WERI-Rb-1 (cell line): ENCODE measurements at regions not wholly inside any gene's neighbourhood (a gene's known extent, or its start where the extent isn't known, plus 50 kb on each side); places are given as distances from the start of the nearest gene placed in this dataset.

Source experiments
- DNase-seq: peaks from one replicate; pipeline ENCODE4 v3.0.0-alpha.2; 2020
- H3K27ac ChIP-seq: fragments of 250-450 bp; sonication (Bioruptor Pico); 2 replicates; pipeline ENCODE4 v1.5.1; 2020; ENCODE audit warnings: mild to moderate bottlenecking, moderate library complexity
- H3K27me3 ChIP-seq: fragments of 250-450 bp; sonication (Bioruptor Pico); 2 replicates; pipeline ENCODE4 v1.5.1; 2021; ENCODE audit warnings: mild to moderate bottlenecking, low read depth, moderate library complexity; ENCODE audit not compliant: insufficient read depth, severe bottlenecking
- H3K36me3 ChIP-seq: fragments of 250-450 bp; sonication (Bioruptor Pico); 2 replicates; pipeline ENCODE4 v1.5.1; 2020; ENCODE audit warnings: mild to moderate bottlenecking, moderate library complexity
- H3K4me3 ChIP-seq: 2 replicates; pipeline ENCODE4 v1.5.1; 2011; ENCODE audit warnings: low read depth, mild to moderate bottlenecking, control low read depth, low read length
- H3K9me3 ChIP-seq: fragments of 250-450 bp; sonication (Bioruptor Pico); 2 replicates; pipeline ENCODE4 v1.5.1; 2021; ENCODE audit warnings: mild to moderate bottlenecking, moderate library complexity; ENCODE audit not compliant: severe bottlenecking
- TF ChIP-seq, protein P1 (sequence below): IDR thresholded peaks from 2 replicates; pipeline ENCODE4 v1.5.1; 2011; ENCODE audit warnings: low read depth, mild to moderate bottlenecking, control low read depth, inconsistent platforms, low read length

- no peak overlapping the region for H3K27ac ChIP-seq
- DNase-seq = no peak
- no peaks in the 10 kb centered on the region for H3K27me3 ChIP-seq
- no peaks in the 10 kb centered on the region for H3K9me3 ChIP-seq
- TF ChIP-seq, protein P1, sequence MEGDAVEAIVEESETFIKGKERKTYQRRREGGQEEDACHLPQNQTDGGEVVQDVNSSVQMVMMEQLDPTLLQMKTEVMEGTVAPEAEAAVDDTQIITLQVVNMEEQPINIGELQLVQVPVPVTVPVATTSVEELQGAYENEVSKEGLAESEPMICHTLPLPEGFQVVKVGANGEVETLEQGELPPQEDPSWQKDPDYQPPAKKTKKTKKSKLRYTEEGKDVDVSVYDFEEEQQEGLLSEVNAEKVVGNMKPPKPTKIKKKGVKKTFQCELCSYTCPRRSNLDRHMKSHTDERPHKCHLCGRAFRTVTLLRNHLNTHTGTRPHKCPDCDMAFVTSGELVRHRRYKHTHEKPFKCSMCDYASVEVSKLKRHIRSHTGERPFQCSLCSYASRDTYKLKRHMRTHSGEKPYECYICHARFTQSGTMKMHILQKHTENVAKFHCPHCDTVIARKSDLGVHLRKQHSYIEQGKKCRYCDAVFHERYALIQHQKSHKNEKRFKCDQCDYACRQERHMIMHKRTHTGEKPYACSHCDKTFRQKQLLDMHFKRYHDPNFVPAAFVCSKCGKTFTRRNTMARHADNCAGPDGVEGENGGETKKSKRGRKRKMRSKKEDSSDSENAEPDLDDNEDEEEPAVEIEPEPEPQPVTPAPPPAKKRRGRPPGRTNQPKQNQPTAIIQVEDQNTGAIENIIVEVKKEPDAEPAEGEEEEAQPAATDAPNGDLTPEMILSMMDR = no peak
- no peaks in the 10 kb centered on the region for H3K36me3 ChIP-seq
- no peak overlapping the region for H3K4me3 ChIP-seq
Measured at GRCh38 chr1:193542690-193543089, 356.3 kb upstream of the B3GALT2 start.

GRCh38 chr1:193540511-193540910, 354.1 kb upstream of the B3GALT2 start:
- TF ChIP-seq, protein P1 = no peak
- no peaks in the 10 kb centered on the region for H3K9me3 ChIP-seq

DNA sequence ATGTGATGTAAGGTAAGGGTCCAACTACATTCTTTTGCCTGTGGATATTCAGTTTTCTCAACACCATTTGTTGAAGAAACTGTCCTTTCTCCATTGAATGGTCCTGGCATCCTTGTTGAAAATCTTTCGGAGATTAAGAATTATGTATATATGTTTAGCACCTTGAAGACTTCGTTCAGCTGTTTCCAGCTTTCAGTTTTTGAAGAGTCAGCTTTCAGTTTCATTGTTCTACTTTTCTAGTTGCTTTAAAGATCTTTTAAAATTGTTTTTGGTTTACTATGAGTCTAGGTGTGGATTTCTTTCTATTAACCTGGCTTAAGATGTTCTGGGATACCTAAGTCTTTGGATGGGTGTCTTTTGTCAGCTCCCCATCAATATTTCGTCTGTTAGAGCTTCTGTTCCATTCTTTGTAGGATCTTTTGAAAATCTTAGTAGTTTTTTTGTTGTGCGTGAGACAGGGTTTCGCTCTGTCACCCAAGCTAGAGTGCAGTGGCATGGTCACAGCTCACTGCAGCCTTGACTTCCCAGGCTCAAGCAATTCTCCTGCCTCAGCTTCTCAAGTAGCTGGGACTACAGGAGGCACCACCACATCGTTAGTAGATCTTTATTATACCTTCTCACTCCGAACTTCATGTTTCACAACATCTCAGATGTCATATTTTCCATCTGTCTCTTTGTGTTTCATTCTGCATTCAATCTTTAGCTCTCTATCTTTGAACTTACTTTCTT, 353.5 kb upstream of the B3GALT2 start:
- no peak overlapping the region for H3K27ac ChIP-seq
- TF ChIP-seq, protein P1 = no peak
- no peak for DNase-seq
- H3K27me3 ChIP-seq = no peaks in the 10 kb centered on the region
- H3K9me3 ChIP-seq = no peaks in the 10 kb centered on the region
- no peaks in the 10 kb centered on the region for H3K36me3 ChIP-seq
- no peak overlapping the region for H3K4me3 ChIP-seq

More at GRCh38 chr1:193540511-193540910, 354.1 kb upstream of the B3GALT2 start:
- Histone ChIP-seq H3K36me3 (no peaks in the 10 kb centered on the region), H3K27me3 (no peaks in the 10 kb centered on the region), H3K4me3 (no peak overlapping the region), H3K27ac (no peak overlapping the region)
- DNase-seq = no peak

DNA sequence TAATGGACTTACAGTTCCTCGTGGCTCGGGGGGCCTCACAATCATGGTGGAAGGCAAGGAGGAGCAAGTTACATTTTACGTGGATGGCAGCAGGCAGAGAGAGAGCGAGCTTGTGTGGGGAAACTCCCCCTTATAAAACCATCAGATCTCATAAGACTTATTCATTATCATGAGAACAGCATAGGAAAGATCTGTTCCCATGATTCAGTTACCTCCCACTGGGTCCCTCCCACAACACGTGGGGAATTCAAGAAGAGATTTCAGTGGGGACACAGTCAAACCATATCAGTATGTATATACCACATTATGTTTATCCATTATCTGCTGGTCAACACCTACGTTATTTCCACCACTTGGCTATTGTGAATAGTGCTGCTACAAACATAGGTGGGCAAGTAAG, 352.3 kb upstream of the B3GALT2 start:
- no peaks in the 10 kb centered on the region for H3K9me3 ChIP-seq
- no peak overlapping the region for H3K4me3 ChIP-seq
- H3K27ac ChIP-seq = no peak overlapping the region
- no peak for DNase-seq
- no peaks in the 10 kb centered on the region for H3K36me3 ChIP-seq
- TF ChIP-seq, protein P1 = no peak
- H3K27me3 ChIP-seq = no peaks in the 10 kb centered on the region

GRCh38 chr1:193538003-193538354, 351.6 kb upstream of the B3GALT2 start:
- Histone ChIP-seq H3K4me3 (no peak overlapping the region), H3K9me3 (no peaks in the 10 kb centered on the region), H3K27me3 (no peaks in the 10 kb centered on the region), H3K36me3 (no peaks in the 10 kb centered on the region), H3K27ac (no peak overlapping the region)
- TF ChIP-seq, protein P1 = no peak
- DNase-seq = no peak

GRCh38 chr1:193537266-193538002, 351.0 kb upstream of the B3GALT2 start:
- DNase-seq = no peak
- TF ChIP-seq, protein P1 = no peak
- H3K9me3 ChIP-seq = no peaks in the 10 kb centered on the region
- no peak overlapping the region for H3K27ac ChIP-seq
- no peak overlapping the region for H3K4me3 ChIP-seq
- no peaks in the 10 kb centered on the region for H3K27me3 ChIP-seq
- H3K36me3 ChIP-seq = no peaks in the 10 kb centered on the region
